ENCODE measurements at regions not wholly inside any gene's neighbourhood (a gene's known extent, or its start where the extent isn't known, plus 50 kb on each side); places are given as distances from the start of the nearest gene placed in this dataset.

DNA sequence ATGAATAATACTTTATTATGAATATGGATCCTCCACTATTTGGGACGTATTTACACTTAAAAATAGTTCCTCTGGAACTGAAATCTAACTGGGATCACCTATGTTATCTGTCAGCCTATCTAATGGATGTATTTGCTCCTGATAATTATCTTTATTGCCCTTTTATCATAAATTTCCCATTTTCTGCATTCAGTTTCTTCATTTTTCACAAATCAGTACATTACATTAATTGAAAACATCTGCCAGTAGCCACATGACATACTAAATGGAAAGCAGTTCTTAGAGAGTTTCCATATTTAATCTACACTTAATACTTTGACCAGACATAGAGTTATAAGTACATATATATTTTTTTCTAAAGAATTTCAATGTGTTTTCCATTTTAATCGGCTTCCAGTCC, 888.8 kb downstream of the SLITRK6 start:
- TF ChIP-seq, protein P1, sequence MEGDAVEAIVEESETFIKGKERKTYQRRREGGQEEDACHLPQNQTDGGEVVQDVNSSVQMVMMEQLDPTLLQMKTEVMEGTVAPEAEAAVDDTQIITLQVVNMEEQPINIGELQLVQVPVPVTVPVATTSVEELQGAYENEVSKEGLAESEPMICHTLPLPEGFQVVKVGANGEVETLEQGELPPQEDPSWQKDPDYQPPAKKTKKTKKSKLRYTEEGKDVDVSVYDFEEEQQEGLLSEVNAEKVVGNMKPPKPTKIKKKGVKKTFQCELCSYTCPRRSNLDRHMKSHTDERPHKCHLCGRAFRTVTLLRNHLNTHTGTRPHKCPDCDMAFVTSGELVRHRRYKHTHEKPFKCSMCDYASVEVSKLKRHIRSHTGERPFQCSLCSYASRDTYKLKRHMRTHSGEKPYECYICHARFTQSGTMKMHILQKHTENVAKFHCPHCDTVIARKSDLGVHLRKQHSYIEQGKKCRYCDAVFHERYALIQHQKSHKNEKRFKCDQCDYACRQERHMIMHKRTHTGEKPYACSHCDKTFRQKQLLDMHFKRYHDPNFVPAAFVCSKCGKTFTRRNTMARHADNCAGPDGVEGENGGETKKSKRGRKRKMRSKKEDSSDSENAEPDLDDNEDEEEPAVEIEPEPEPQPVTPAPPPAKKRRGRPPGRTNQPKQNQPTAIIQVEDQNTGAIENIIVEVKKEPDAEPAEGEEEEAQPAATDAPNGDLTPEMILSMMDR (conservative IDR thresholded peaks at IDR 0.05): no peak
- H3K27ac ChIP-seq: no peak overlapping the region

DNA sequence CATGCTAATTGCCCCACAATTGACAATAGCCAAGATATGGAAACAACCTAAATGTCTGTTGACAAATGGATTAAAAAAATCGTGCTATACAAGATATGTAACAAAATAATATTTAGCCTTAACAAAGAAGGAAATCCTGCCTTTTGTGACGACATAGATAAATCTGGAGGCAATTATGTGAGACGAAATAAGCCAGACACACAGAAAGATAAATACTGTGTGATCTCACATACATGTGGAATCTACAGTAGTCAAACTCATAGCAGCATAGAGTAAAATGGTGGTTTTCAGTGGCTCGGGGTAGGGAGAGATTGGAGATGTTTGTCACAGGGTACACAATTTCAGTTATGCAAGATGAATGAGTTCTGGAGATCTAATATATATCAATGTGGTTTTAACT, 895.8 kb downstream of the SLITRK6 start:
- H3K27ac ChIP-seq: no peak overlapping the region
- TF ChIP-seq, protein P1 (conservative IDR thresholded peaks at IDR 0.05): no peak

DNA sequence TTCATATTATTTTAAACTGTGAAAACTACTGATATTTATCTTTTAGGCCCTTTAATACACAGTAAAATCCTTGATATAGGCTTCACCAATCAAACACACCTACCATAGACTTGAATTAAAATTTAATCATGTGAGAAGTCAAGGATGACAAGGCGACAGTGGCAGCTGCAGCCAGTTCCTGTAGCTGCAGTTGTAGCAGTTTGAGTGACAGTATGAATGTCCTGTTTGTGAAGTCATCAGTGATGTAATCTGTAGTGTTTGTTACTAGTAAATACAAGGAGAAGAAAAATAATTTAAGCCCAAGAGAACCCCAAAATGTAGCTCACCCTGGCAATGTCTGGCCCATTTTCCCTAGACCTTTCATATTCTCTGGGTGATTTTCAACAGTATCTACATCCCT, 897.0 kb downstream of the SLITRK6 start:
- TF ChIP-seq, protein P1 (conservative IDR thresholded peaks at IDR 0.05): no peak

DNA sequence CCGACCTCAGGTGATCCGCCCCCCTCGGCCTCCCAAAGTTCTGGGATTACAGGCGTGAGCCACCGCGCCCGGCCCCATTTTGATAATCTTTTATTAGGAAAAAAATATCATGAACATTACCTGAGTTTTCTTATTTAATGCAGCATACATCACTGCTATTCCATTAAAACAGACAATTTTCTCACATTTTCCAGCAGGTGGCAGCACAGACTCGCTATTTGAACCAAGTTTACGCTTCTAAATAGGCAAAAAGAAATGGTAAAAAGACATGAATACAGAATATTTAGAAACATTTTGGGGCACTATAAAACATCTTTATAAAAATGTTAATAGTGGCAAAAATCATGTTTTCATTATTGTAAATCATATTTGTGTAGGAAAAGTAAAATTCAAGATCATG, 903.1 kb downstream of the SLITRK6 start:
- TF ChIP-seq, protein P1 (conservative IDR thresholded peaks at IDR 0.05): peak; percentile 71
- no peak overlapping the region for H3K27ac ChIP-seq

More for the DNA sequence above, 897.0 kb downstream of the SLITRK6 start:
- no peak overlapping the region for H3K27ac ChIP-seq

DNA sequence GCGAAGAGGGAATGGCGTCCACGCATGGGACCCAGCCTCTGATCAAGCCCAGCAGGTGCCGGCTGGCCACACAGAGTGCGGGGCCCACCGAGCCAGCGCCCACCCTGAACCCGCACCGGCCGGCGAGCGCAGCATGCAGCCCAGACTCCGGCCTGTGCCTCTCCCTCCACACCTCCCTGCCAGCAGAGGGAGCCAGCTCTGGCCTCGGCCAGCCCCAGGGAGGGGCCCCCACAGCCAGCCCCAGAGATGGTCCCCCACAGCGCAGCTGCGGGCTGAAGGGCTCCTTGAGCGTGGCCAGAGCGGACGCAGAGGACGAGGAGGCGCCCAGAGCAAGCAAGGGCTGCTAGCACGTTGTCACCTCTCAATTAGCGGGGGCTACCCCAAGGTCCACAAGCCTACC, 904.5 kb downstream of the SLITRK6 start:
- TF ChIP-seq, protein P1 (conservative IDR thresholded peaks at IDR 0.05): peak; percentile 18; the same call in 1 of the 2 replicates

DNA sequence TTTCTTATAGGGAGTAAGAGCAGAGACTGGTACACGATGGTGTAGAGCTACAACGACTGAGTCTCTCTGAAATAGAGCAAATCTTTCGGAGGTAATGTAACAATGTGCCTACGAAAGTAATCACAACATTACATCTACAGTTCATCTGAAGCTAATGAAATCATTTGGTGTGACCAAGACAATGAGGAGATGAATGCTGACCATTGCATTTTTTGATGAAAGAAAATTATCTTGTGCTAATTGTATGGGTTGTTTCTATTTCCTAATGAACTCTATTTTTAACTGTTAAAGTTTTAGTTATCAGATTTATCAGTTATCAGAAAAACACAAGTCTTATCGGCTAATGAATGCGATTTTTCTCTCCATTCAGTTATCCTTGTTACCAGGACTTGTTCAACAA, 913.4 kb downstream of the SLITRK6 start:
- TF ChIP-seq, protein P1 (conservative IDR thresholded peaks at IDR 0.05): no peak
- no peak overlapping the region for H3K27ac ChIP-seq

More for the DNA sequence above, 904.5 kb downstream of the SLITRK6 start:
- no peak overlapping the region for H3K27ac ChIP-seq

DNA sequence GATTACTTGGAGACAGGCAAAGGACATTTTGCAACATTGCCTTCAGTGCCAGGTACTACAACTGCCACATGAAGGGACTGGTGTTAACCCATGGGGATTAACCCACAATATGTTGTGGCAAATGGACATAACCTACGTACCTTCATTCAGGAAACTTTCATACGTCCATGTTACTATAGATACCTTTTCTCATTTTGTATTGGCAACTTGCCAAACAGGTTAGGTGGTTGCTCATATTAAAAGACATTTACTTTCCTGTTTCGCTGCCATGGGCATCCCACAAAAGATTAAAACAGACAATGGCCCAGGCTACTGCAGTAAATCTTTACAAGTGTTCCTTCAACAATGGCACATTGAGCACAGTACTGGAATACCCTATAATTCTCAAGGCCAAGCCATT, 925.3 kb downstream of the SLITRK6 start:
- TF ChIP-seq, protein P1 (conservative IDR thresholded peaks at IDR 0.05): no peak
- no peak overlapping the region for H3K27ac ChIP-seq

All from VCaP (cell line).